HCT116 (cell line): ENCODE measurements at regions not wholly inside any gene's neighbourhood (a gene's known extent, or its start where the extent isn't known, plus 50 kb on each side); places are given as distances from the start of the nearest gene placed in this dataset.

Source experiments
- ATAC-seq: fragments of 200-7000 bp; cut with Tn5 transposase; 2 replicates; pipeline ENCODE4 v1.9.1; 2020; ENCODE audit warnings: mild to moderate bottlenecking, moderate library complexity
- BruUV-seq: library from RNA; stranded (reverse); fragments of 400-500 nt; replicated peaks from 2 replicates; lab custom pipeline; 2021; lab: Mats Ljungman, UMichigan
- CTCF ChIA-PET: fragments of 300-600 bp; sonication (Branson Sonifier 250); formaldehyde crosslinking; loops from one replicate; lab custom pipeline; 2021; ENCODE audit warnings: antibody characterized with exemption; lab: Charles Lee
- POLR2A ChIA-PET: fragments of 300-600, 350-600 bp; sonication (Branson Sonifier 250); formaldehyde crosslinking; loops from one replicate; lab custom pipeline; 2021; ENCODE audit warnings: antibody characterized with exemption; lab: Charles Lee
- RAD21 ChIA-PET, 2 experiments: fragments of 300-600 bp; sonication (Branson Sonifier 250); formaldehyde crosslinking; loops; one replicate each; lab custom pipeline; 2023; ENCODE audit warnings: low total read pairs in 2 of 2; ENCODE audit not compliant: uncharacterized antibody in 2 of 2, unreplicated experiment in 2 of 2, low non-redundant PET in 1 of 2; lab: Charles Lee
- DNase-seq: peaks from one replicate; pipeline ENCODE4 v3.0.0-alpha.2; 2010; ENCODE audit warnings: low read depth, low spot score
- H2AFZ ChIP-seq: fragments of 200-600 bp; shearing (Covaris generic), sonication (generic); 2 replicates; pipeline ENCODE4 v1.6.1; 2017; ENCODE audit warnings: low read depth, mixed run types, mixed read lengths, antibody characterized with exemption, low read length; ENCODE audit not compliant: poor library complexity, severe bottlenecking
- H3K27ac ChIP-seq: 2 replicates; pipeline ENCODE4 v1.5.1; 2012; ENCODE audit warnings: low read depth, low read length
- H3K27me3 ChIP-seq: fragments of 200-600 bp; sonication (generic); 2 replicates; pipeline ENCODE4 v1.6.1; 2016; ENCODE audit warnings: mixed run types, low read length, mixed read lengths; ENCODE audit not compliant: insufficient read depth
- H3K36me3 ChIP-seq, 2 experiments: fragments of 200-500 bp in 1 of 2; fragments of 200-600 bp in 1 of 2; sonication (Bioruptor generic) in 1 of 2; sonication (generic) in 1 of 2; 2 replicates each; pipeline versions ENCODE4 v1.5.1 to v1.6.1; 2014 to 2016; ENCODE audit warnings: low read length in 2 of 2, inconsistent platforms in 1 of 2, mixed read lengths in 1 of 2, mixed run types in 1 of 2; ENCODE audit not compliant: insufficient read depth in 2 of 2, control insufficient read depth in 1 of 2
- H3K4me1 ChIP-seq, 2 experiments: fragments of 200-600 bp in 1 of 2; sonication (generic) in 1 of 2; 2 replicates each; pipeline versions ENCODE4 v1.5.1 to v1.6.1; 2012 to 2017; ENCODE audit warnings: low read length in 2 of 2, inconsistent platforms in 1 of 2, mild to moderate bottlenecking in 1 of 2, mixed read lengths in 1 of 2, mixed run types in 1 of 2, moderate library complexity in 1 of 2; ENCODE audit not compliant: insufficient read depth in 2 of 2, control insufficient read depth in 1 of 2
- H3K4me2 ChIP-seq: fragments of 200-600 bp; sonication (generic); 2 replicates; pipeline ENCODE4 v1.6.1; 2017; ENCODE audit warnings: mixed run types, low read length, mixed read lengths
- H3K4me3 ChIP-seq, 2 experiments: fragments of 200-600 bp in 1 of 2; sonication (generic) in 1 of 2; replicated peaks in 1 of 2; 2 replicates each; pipeline ENCODE4 v1.5.1; 2011 to 2016; ENCODE audit warnings: low read length in 2 of 2, control low read depth in 1 of 2, low read depth in 1 of 2, mild to moderate bottlenecking in 1 of 2, mixed read lengths in 1 of 2, mixed run types in 1 of 2
- H3K79me2 ChIP-seq: fragments of 200-600 bp; sonication (generic); 2 replicates; pipeline ENCODE4 v1.6.1; 2017; ENCODE audit warnings: mild to moderate bottlenecking, mixed run types, low read length, moderate library complexity, mixed read lengths; ENCODE audit not compliant: insufficient read depth
- H3K9ac ChIP-seq: fragments of 200-600 bp; sonication (generic); 2 replicates; pipeline ENCODE4 v1.6.1; 2016; ENCODE audit warnings: low read length, mixed read lengths
- H3K9me2 ChIP-seq: fragments of 200-600 bp; sonication (generic), shearing (Covaris generic); 2 replicates; pipeline ENCODE4 v1.6.1; 2017; ENCODE audit warnings: mixed run types, mild to moderate bottlenecking, moderate library complexity; ENCODE audit not compliant: insufficient read depth
- H3K9me3 ChIP-seq, 2 experiments: fragments of 200-500 bp in 1 of 2; fragments of 200-600 bp in 1 of 2; sonication (Bioruptor generic) in 1 of 2; sonication (generic) in 1 of 2; 2 replicates each; pipeline ENCODE4 v1.6.1; 2014 to 2017; ENCODE audit warnings: low read length in 2 of 2, mixed read lengths in 2 of 2, inconsistent platforms in 1 of 2, low read depth in 1 of 2, mild to moderate bottlenecking in 1 of 2, mixed run types in 1 of 2, moderate library complexity in 1 of 2; ENCODE audit not compliant: control insufficient read depth in 1 of 2, insufficient read depth in 1 of 2
- H4K20me1 ChIP-seq: fragments of 200-600 bp; sonication (generic), shearing (Covaris generic); 2 replicates; pipeline ENCODE4 v1.6.1; 2017; ENCODE audit warnings: mixed run types, mild to moderate bottlenecking, moderate library complexity; ENCODE audit not compliant: insufficient read depth
- ATF3 ChIP-seq: IDR thresholded peaks from 2 replicates; pipeline ENCODE4 v1.6.1; 2012
- CBX3 ChIP-seq: IDR thresholded peaks from 2 replicates; pipeline ENCODE4 v1.6.1; 2012; ENCODE audit warnings: low read depth
- CEBPB ChIP-seq: IDR thresholded peaks from 2 replicates; pipeline ENCODE4 v1.6.1; 2012; ENCODE audit warnings: low read depth
- CTCF ChIP-seq, 3 experiments: fragments of 200-600 bp in 1 of 3; sonication (generic) in 1 of 3; IDR thresholded peaks in 2 of 3; conservative IDR thresholded peaks in 1 of 3; 2 replicates each; pipeline ENCODE4 v1.5.1; 2012 to 2017; ENCODE audit warnings: low read depth in 2 of 3, low read length in 2 of 3, antibody characterized with exemption in 1 of 3, borderline replicate concordance in 1 of 3, control low read depth in 1 of 3, mild to moderate bottlenecking in 1 of 3, mixed read lengths in 1 of 3, mixed run types in 1 of 3, moderate library complexity in 1 of 3; ENCODE audit not compliant: insufficient read depth in 1 of 3
- EZH2 ChIP-seq: fragments of 200-600 bp; sonication (generic); IDR thresholded peaks from 2 replicates; pipeline ENCODE4 v1.6.1; 2017; ENCODE audit warnings: antibody characterized with exemption, mixed run types
- EZH2phosphoT487 ChIP-seq: fragments of 200-600 bp; IDR thresholded peaks from 2 replicates; pipeline ENCODE4 v1.6.1; 2018; ENCODE audit warnings: antibody characterized with exemption, borderline replicate concordance
- FOSL1 ChIP-seq: IDR thresholded peaks from 2 replicates; pipeline ENCODE4 v1.6.1; 2012; ENCODE audit warnings: low read depth
- JUND ChIP-seq: IDR thresholded peaks from 2 replicates; pipeline ENCODE4 v1.6.1; 2012
- POLR2A ChIP-seq: IDR thresholded peaks from 2 replicates; pipeline ENCODE4 v1.7.0; 2011; ENCODE audit warnings: borderline replicate concordance; ENCODE audit not compliant: insufficient read depth, insufficient read length; ENCODE audit errors: extremely low read depth
- POLR2AphosphoS5 ChIP-seq: IDR thresholded peaks from 2 replicates; pipeline ENCODE4 v1.6.1; 2011; ENCODE audit warnings: mild to moderate bottlenecking, low read depth, low read length, moderate library complexity
- RAD21 ChIP-seq: IDR thresholded peaks from 2 replicates; pipeline ENCODE4 v1.6.1; 2012; ENCODE audit warnings: low read depth, mild to moderate bottlenecking
- SP1 ChIP-seq: IDR thresholded peaks from 2 replicates; pipeline ENCODE4 v1.6.1; 2012; ENCODE audit warnings: low read depth
- YY1 ChIP-seq: IDR thresholded peaks from 2 replicates; pipeline ENCODE4 v1.6.1; 2011; ENCODE audit warnings: low read length, low read depth, moderate library complexity, mild to moderate bottlenecking; ENCODE audit not compliant: insufficient replicate concordance; ENCODE audit errors: extremely low read depth
- ZFX ChIP-seq: fragments of 450-650 bp; IDR thresholded peaks from 2 replicates; pipeline ENCODE4 v1.6.1; 2017
- intact Hi-C: fragments of 100-400 bp; cut with micrococcal nuclease; formaldehyde crosslinking; loops from 2 replicates; pipeline ENCODE4 v1.10.0; 2022

GRCh38 chr11:119484741-119485605 is 62.0 kb upstream of the THY1 start:
- Histone ChIP-seq H3K4me2 (no peak overlapping the region), H3K9ac (no peak overlapping the region), H3K27ac (no peak overlapping the region), H2AFZ (no peak overlapping the region), H3K9me3 (no peaks in the 10 kb centered on the region), H4K20me1 (no peaks in the 10 kb centered on the region), H3K79me2 (no peaks in the 10 kb centered on the region), H3K36me3 (no peaks in the 10 kb centered on the region), H3K4me1 (peaks cover 3 to 17% of the 10 kb centered on the region in 2 experiments; a peak in 3 of 4 replicates), H3K27me3 (no peaks in the 10 kb centered on the region), H3K4me3 (no peak overlapping the region), H3K9me2 (no peaks in the 10 kb centered on the region)
- no peak for DNase-seq
- intact Hi-C loops, result loop anchor here (1.0 to 10.0 kb wide), 3 partner anchors 182 to 623 kb away; partner anchors contain the start of gene NECTIN1
- ATAC-seq, result peak; percentile 76
- BruUV-seq, result no TSS peak
- RAD21 ChIA-PET, result no interaction called here
- POLR2A ChIA-PET, result no interaction called here
- TF ChIP-seq ZFX (no peak), ATF3 (no peak), CTCF (IDR thresholded peaks at IDR 0.05 in 2 of 3, conservative IDR thresholded peaks at IDR 0.05 in 1 of 3; ENCODE audit: borderline replicate concordance in 1 of 3, insufficient read depth in 1 of 3, low read depth in 2 of 3, low read length in 2 of 3) (peak in 2 of 3 experiments; percentile 49 to 59; a peak in 4 of 6 replicates)
- CTCF ChIA-PET, result no interaction called here

- Histone ChIP-seq H3K4me3 (no peak overlapping the region), H3K9me3 (no peaks in the 10 kb centered on the region), H3K36me3 (no peaks in the 10 kb centered on the region), H3K9me2 (no peaks in the 10 kb centered on the region), H4K20me1 (no peaks in the 10 kb centered on the region), H3K79me2 (no peaks in the 10 kb centered on the region), H3K9ac (no peak overlapping the region), H3K27me3 (no peaks in the 10 kb centered on the region), H3K27ac (no peak overlapping the region), H2AFZ (no peak overlapping the region), H3K4me2 (no peak overlapping the region), H3K4me1 (peaks cover 3 to 18% of the 10 kb centered on the region in 2 experiments; a peak in 3 of 4 replicates)
- ChIA-PET RAD21 (no interaction called here), POLR2A (no interaction called here), CTCF (no interaction called here)
- ATAC-seq (no peak), DNase-seq (no peak)
- intact Hi-C loops, result loop anchor here (5.0 to 10.0 kb wide), 2 partner anchors 183 to 241 kb away; partner anchors contain the start of gene NECTIN1
- BruUV-seq, result no TSS peak
- TF ChIP-seq POLR2AphosphoS5 (no peak), SP1 (no peak), FOSL1 (no peak), YY1 (no peak), RAD21 (no peak), CTCF (IDR thresholded peaks at IDR 0.05 in 2 of 3, conservative IDR thresholded peaks at IDR 0.05 in 1 of 3; ENCODE audit: borderline replicate concordance in 1 of 3, insufficient read depth in 1 of 3, low read depth in 2 of 3, low read length in 2 of 3) (no peak), CBX3 (no peak), POLR2A (no peak), ATF3 (no peak), JUND (no peak), CEBPB (no peak), EZH2 (no peak), EZH2phosphoT487 (no peak)
These were observed 61.0 kb upstream of the THY1 start for GRCh38 chr11:119483881-119484371.
